Astrocyte of the cerebellum (primary cell): ENCODE measurements at regions not wholly inside any gene's neighbourhood (a gene's known extent, or its start where the extent isn't known, plus 50 kb on each side); places are given as distances from the start of the nearest gene placed in this dataset.

ENCODE experiments used
- DNase-seq: peaks from one replicate; pipeline ENCODE4 v3.0.0-alpha.2; 2011; ENCODE audit warnings: low read depth
- H3K4me3 ChIP-seq: 2 replicates; pipeline ENCODE4 v1.5.1; 2011; ENCODE audit warnings: mild to moderate bottlenecking, low read depth, low read length, moderate library complexity
- in situ Hi-C: cut with HindIII; loops from 2 replicates; pipeline ENCODE4 v1.10.0; 2017; ENCODE audit warnings: low sequenced_read_pairs
- TF ChIP-seq, protein P1 (sequence below): IDR thresholded peaks from 2 replicates; pipeline ENCODE4 v1.5.1; 2012; ENCODE audit warnings: low read length, low read depth, moderate library complexity, mild to moderate bottlenecking; ENCODE audit errors: missing control alignments

DNA sequence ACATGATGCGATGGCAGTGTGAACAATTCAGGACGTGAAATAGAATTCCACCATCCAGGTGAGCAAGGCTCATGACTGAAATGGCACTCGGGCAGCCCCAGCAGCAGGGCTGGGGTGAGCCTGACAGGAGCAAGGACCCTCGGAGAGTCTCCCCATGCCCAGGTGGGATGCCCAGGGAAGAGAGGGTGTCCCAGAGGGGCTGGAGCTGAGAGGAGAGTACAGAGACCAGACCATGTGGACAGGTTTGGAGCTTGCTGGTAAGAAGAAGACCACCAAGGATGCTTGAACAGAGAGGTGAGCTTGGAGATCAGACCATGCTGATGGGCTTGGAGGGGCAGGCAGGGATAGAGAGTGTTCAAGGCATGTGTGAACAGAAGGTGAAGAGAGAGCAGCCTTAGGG lies 83.3 kb downstream of the RAMP3 start:
- no peak for DNase-seq
- TF ChIP-seq, protein P1, sequence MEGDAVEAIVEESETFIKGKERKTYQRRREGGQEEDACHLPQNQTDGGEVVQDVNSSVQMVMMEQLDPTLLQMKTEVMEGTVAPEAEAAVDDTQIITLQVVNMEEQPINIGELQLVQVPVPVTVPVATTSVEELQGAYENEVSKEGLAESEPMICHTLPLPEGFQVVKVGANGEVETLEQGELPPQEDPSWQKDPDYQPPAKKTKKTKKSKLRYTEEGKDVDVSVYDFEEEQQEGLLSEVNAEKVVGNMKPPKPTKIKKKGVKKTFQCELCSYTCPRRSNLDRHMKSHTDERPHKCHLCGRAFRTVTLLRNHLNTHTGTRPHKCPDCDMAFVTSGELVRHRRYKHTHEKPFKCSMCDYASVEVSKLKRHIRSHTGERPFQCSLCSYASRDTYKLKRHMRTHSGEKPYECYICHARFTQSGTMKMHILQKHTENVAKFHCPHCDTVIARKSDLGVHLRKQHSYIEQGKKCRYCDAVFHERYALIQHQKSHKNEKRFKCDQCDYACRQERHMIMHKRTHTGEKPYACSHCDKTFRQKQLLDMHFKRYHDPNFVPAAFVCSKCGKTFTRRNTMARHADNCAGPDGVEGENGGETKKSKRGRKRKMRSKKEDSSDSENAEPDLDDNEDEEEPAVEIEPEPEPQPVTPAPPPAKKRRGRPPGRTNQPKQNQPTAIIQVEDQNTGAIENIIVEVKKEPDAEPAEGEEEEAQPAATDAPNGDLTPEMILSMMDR = no peak
- in situ Hi-C loops = no loop called here
- no peak overlapping the region for H3K4me3 ChIP-seq

DNA sequence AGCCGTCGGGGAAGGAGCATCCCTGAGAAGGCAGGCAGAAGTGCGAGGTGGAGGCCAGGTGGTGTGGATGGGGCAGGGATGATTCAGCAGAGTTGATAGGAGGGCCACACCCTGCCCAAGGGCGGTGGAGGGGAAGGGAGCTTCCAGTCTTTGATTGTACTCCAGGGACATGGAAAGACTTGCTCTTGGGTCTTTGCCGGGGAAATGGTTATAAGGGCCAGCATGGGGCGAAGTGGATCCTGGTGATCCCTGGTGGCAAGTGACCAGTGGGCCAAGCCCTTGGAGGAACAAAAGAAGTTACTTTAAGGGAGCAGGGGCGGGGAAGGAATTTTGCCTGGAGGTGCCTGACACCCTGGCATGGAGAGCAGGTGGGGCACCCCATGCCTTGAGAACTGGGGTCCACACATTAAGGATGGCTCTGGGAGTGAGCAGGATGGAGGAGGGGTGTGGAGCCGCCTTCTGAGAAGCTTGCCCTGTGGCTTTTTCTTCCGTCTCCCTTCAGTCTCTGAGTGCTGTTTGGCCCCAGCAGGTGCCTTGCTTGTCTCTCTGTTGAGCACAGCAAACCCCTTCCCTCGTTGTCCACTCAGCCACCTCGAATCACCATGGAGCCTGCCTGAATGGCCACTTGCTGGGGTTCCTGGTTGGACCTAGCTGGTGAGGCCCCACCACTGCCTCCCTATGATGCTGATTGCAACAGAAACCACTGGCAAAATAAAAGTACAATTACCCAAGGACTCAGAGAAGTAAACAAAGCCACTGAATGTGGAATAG lies 83.9 kb downstream of the RAMP3 start:
- TF ChIP-seq, protein P1 = no peak
- no peak overlapping the region for H3K4me3 ChIP-seq
- DNase-seq = no peak
- in situ Hi-C loops = no loop called here

DNA sequence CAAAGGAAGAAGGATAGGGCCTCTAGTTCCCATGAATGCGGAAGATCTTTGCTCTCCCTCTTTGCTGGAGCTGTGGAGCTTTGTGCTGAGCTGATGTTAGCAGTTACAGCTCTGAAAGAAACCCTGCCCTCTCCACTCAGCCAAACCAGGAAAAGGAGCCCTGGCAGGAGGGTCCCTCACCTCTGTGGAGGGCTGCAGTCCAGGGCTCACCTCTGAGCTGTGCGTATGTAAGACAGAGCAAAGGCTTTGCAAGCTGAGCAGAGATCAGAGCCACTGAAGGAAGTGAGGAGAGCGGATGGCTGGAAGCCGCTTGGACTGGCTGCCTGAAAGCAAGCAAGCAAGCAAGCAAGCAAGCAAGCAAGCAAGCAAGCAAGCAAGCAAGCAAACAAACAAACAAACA lies 84.7 kb downstream of the RAMP3 start:
- TF ChIP-seq, protein P1 = no peak

DNA sequence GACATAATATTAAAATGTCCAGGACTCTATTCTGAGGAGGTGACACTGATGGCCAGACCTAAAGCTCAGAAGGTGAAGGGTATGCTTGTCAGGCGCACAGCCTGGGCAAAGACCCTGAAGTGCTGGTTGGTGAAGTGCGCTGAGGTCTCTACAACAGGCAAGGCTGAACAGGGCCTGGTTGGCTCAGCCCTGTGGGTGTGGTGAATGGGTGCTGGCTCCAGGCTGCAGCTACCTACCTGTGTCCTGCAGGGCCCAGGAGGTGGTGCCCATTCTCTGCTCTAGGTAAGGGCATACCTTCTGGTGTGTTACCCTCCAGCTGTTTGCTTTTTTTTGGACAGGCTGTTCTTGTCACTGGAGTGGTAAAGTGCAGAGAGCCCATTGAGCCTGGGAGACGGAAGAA lies 85.1 kb downstream of the RAMP3 start:
- in situ Hi-C loops = no loop called here

More for the DNA sequence above, 84.7 kb downstream of the RAMP3 start:
- in situ Hi-C loops = no loop called here
- H3K4me3 ChIP-seq = no peak overlapping the region
- no peak for DNase-seq

DNA sequence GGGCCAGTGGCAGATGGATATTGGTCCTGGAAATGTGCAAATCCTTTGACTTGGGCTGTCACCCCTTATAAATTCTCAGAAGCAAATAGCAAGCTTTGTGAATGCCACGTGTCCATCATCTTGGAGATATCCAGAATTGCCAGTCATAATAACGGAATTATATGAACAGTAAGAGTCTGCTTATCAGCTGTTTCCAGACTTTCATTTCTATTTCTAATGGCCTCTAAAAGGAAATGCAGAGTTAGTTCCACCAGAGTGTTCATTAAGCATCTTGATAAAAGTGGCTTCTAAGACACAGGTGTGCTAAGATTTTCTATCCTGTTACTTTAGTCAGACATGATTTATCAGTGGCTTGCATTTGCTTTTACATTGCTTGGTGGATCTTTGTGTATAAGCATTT lies 87.4 kb downstream of the RAMP3 start:
- in situ Hi-C loops = no loop called here
- no peak overlapping the region for H3K4me3 ChIP-seq
- TF ChIP-seq, protein P1 = no peak
- DNase-seq = no peak

More for the DNA sequence above, 85.1 kb downstream of the RAMP3 start:
- DNase-seq = no peak
- no peak overlapping the region for H3K4me3 ChIP-seq
- TF ChIP-seq, protein P1 = no peak

DNA sequence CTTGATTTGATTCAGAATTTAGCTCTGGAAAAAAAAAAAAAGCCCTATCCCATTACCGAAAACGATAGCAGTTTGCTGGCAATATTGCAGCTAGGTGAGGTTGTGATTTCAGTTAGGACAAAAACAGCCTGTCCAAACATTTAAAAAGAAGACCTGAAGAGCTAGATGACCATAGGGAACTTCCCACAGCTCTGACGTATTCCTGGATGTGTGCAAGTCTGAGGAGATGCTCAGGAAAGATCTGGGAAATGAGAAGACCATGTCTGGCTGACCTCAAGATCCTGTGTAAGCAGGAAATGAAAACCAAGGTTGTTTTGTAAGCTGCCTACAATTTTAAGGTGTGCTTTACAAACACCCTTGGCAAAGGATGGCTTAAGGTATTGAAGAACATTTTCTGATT lies 88.7 kb downstream of the RAMP3 start:
- no peak for DNase-seq
- in situ Hi-C loops = no loop called here
- TF ChIP-seq, protein P1 = no peak
- H3K4me3 ChIP-seq = no peak overlapping the region
